ENCODE measurements at regions not wholly inside any gene's neighbourhood (a gene's known extent, or its start where the extent isn't known, plus 50 kb on each side); places are given as distances from the start of the nearest gene placed in this dataset.

- TF ChIP-seq DPF2 (IDR thresholded peaks at IDR 0.05): 0 out of 2 replicates have a peak, but pooled peaks have one; percentile 48
- 0 out of 2 replicates have a peak, but pooled peaks have one; percentile 7 for TF ChIP-seq JUNB (IDR thresholded peaks at IDR 0.05)
- TF ChIP-seq RUNX3 (IDR thresholded peaks at IDR 0.05; ENCODE audit: low read length): peak; percentile 55
- peak; percentile 46 for TF ChIP-seq MEF2B (IDR thresholded peaks at IDR 0.05; ENCODE audit: partially characterized antibody, poor library complexity, severe bottlenecking)
- TF ChIP-seq IKZF2 (IDR thresholded peaks at IDR 0.05): peak; percentile 40 to 66; a peak in 3 of 4 replicates
- TF ChIP-seq ZNF24 (IDR thresholded peaks at IDR 0.05): no peak
- TF ChIP-seq ZBED1 (IDR thresholded peaks at IDR 0.05; ENCODE audit: borderline replicate concordance): no peak
- TF ChIP-seq ATF7 (IDR thresholded peaks at IDR 0.05; ENCODE audit: low read depth): peak; percentile 21; the same call in 1 of the 2 replicates
- no peak for TF ChIP-seq SMAD1 (IDR thresholded peaks at IDR 0.05; ENCODE audit: low read depth, partially characterized antibody)
- peak; percentile 51 for TF ChIP-seq RAD51 (IDR thresholded peaks at IDR 0.05)
- TF ChIP-seq BCL11A (IDR thresholded peaks at IDR 0.05; ENCODE audit: low read depth, low read length): peak; percentile 53; the same call in 1 of the 2 replicates
Measured at GRCh38 chr2:194566907-194567660, 1089.9 kb upstream of the SLC39A10 start (continued).

GRCh38 chr2:194564422-194564821 is 1092.6 kb upstream of the SLC39A10 start:
- ChIA-PET POLR2A (no interaction called here), CTCF (no interaction called here), RAD21 (ENCODE audit: unreplicated experiment) (no interaction called here), SMC1A (ENCODE audit: uncharacterized antibody, unreplicated experiment) (no interaction called here)
- no peak overlapping the region for H3K4me3 ChIP-seq
- H3K9me3 ChIP-seq (replicated peaks; ENCODE audit: control insufficient read depth, insufficient read depth, low read length): no peaks in the 10 kb centered on the region; the same call in 2 of the 3 replicates
- H2AFZ ChIP-seq (ENCODE audit: control insufficient read depth, low read depth, low read length): no peak overlapping the region
- DNase-seq (ENCODE audit: low read depth, low spot score) (no peak), ATAC-seq (no peak), FAIRE-seq (no peak)
- BruUV-seq (replicated peaks): no TSS peak
- H3K27me3 ChIP-seq (replicated peaks in 1 of 2; ENCODE audit: control insufficient read depth in 2 of 2, insufficient read depth in 2 of 2, low read length in 1 of 2): no peaks in the 10 kb centered on the region
- intact Hi-C loops (cut with micrococcal nuclease; ENCODE audit: unreplicated experiment): no loop called here
- in situ Hi-C loops (cut with MboI): no loop called here
- 0% methylated on average over 2 of the region's 2 CpGs for WGBS (ENCODE audit: insufficient coverage, insufficient replicate concordance, low lambda C conversion rate, missing lambda C conversion rate)
- H3K9ac ChIP-seq (ENCODE audit: control insufficient read depth, insufficient read depth, low read length): no peak overlapping the region
- H3K36me3 ChIP-seq (ENCODE audit: control insufficient read depth in 2 of 2, insufficient read depth in 2 of 2, low read length in 1 of 2): no peaks in the 10 kb centered on the region
- H3K79me2 ChIP-seq (ENCODE audit: control insufficient read depth, insufficient read depth, low read length): no peaks in the 10 kb centered on the region
- H3K4me1 ChIP-seq (ENCODE audit: control insufficient read depth, insufficient read depth, low read length): no peaks in the 10 kb centered on the region
- no peak overlapping the region for H3K4me2 ChIP-seq (ENCODE audit: control insufficient read depth, insufficient read depth)
- no peak overlapping the region for H3K27ac ChIP-seq (ENCODE audit: control insufficient read depth, insufficient read depth)
- no peaks in the 10 kb centered on the region for H4K20me1 ChIP-seq (ENCODE audit: control insufficient read depth, insufficient read depth)
- no peak for TF ChIP-seq EP300 (IDR thresholded peaks at IDR 0.05; ENCODE audit: borderline replicate concordance in 1 of 2, control insufficient read depth in 1 of 2, low read depth in 2 of 2, low read length in 2 of 2)
- no peak for TF ChIP-seq RCOR1 (conservative IDR thresholded peaks at IDR 0.05; ENCODE audit: low read depth, low read length)
- TF ChIP-seq MXI1 (IDR thresholded peaks at IDR 0.05; ENCODE audit: low read depth, low read length): no peak
- no peak for TF ChIP-seq SUPT20H (IDR thresholded peaks at IDR 0.05; ENCODE audit: borderline replicate concordance, control insufficient read depth, low read depth, low read length)
- no peak for TF ChIP-seq HSF1 (IDR thresholded peaks at IDR 0.05; ENCODE audit: low read depth, low read length)
- TF ChIP-seq YY1 (IDR thresholded peaks at IDR 0.05; ENCODE audit: low read depth, low read length): no peak
- no peak for TF ChIP-seq WRNIP1 (IDR thresholded peaks at IDR 0.05; ENCODE audit: borderline replicate concordance, low read depth, low read length)
- no peak for TF ChIP-seq NFYB (IDR thresholded peaks at IDR 0.05; ENCODE audit: insufficient read depth, low read depth, low read length)
- TF ChIP-seq SREBF1 (IDR thresholded peaks at IDR 0.05; ENCODE audit: low read length): no peak
- no peak for TF ChIP-seq SRF (IDR thresholded peaks at IDR 0.05; ENCODE audit: low read depth in 2 of 2, low read length in 2 of 2)
- no peak for TF ChIP-seq E2F4 (IDR thresholded peaks at IDR 0.05; ENCODE audit: low read depth, low read length)
- TF ChIP-seq YBX1 (IDR thresholded peaks at IDR 0.05): no peak
- TF ChIP-seq SMAD1 (IDR thresholded peaks at IDR 0.05; ENCODE audit: low read depth, partially characterized antibody): no peak
- TF ChIP-seq STAT1 (conservative IDR thresholded peaks at IDR 0.05): no peak

All from GM12878 (cell line).